HG03280 (cell line): ENCODE measurements at regions not wholly inside any gene's neighbourhood (a gene's known extent, or its start where the extent isn't known, plus 50 kb on each side); places are given as distances from the start of the nearest gene placed in this dataset.

Experiments
- ATAC-seq: cut with Tn5 transposase; IDR thresholded peaks from one replicate; pipeline ENCODE4 v1.9.1; 2021; ENCODE audit warnings: mild to moderate bottlenecking, moderate library complexity; ENCODE audit not compliant: unreplicated experiment

- no peak for ATAC-seq
These were observed 108.3 kb downstream of the CHST1 start for GRCh38 chr11:45556851-45557707.

- ATAC-seq, result no peak
These were observed 111.0 kb downstream of the CHST1 start for GRCh38 chr11:45554230-45554967.

- ATAC-seq, result no peak
These were observed 112.0 kb downstream of the CHST1 start for GRCh38 chr11:45553383-45553936.

GRCh38 chr11:45551191-45551713 lies 114.2 kb downstream of the CHST1 start:
- ATAC-seq, result no peak

- no peak for ATAC-seq
These were observed 116.2 kb downstream of the CHST1 start for GRCh38 chr11:45549257-45549656.

GRCh38 chr11:45546366-45546765 lies 119.1 kb downstream of the CHST1 start:
- ATAC-seq, result no peak

- ATAC-seq, result no peak
These were observed 120.6 kb downstream of the CHST1 start for GRCh38 chr11:45544826-45545225.

- ATAC-seq, result no peak
These were observed 121.5 kb downstream of the CHST1 start for GRCh38 chr11:45543808-45544422.

GRCh38 chr11:45543081-45543480 lies 122.3 kb downstream of the CHST1 start:
- ATAC-seq, result no peak

GRCh38 chr11:45541693-45542434 lies 123.6 kb downstream of the CHST1 start:
- no peak for ATAC-seq

- no peak for ATAC-seq
These were observed 126.5 kb downstream of the CHST1 start for GRCh38 chr11:45538939-45539338.

GRCh38 chr11:45538363-45538762 lies 127.1 kb downstream of the CHST1 start:
- ATAC-seq, result no peak

- ATAC-seq, result no peak
These were observed 127.8 kb downstream of the CHST1 start for GRCh38 chr11:45537614-45538013.

GRCh38 chr11:45535033-45535432 lies 130.4 kb downstream of the CHST1 start:
- no peak for ATAC-seq

- ATAC-seq, result no peak
These were observed 131.3 kb downstream of the CHST1 start for GRCh38 chr11:45534132-45534531.

- ATAC-seq, result no peak
These were observed 132.9 kb downstream of the CHST1 start for GRCh38 chr11:45532546-45532945.

GRCh38 chr11:45530776-45531175 lies 134.6 kb downstream of the CHST1 start:
- ATAC-seq, result no peak

GRCh38 chr11:45530111-45530510 lies 135.3 kb downstream of the CHST1 start:
- no peak for ATAC-seq

- no peak for ATAC-seq
These were observed 137.0 kb downstream of the CHST1 start for GRCh38 chr11:45528435-45528834.

- ATAC-seq, result no peak
These were observed 137.5 kb downstream of the CHST1 start for GRCh38 chr11:45527898-45528297.
